H4 (cell line): ENCODE measurements at regions not wholly inside any gene's neighbourhood (a gene's known extent, or its start where the extent isn't known, plus 50 kb on each side); places are given as distances from the start of the nearest gene placed in this dataset.

Experiments
- DNase-seq: peaks from one replicate; pipeline ENCODE4 v3.0.0-alpha.2; 2015; ENCODE audit warnings: low spot score

GRCh38 chr7:47724335-47724982 is 142.5 kb upstream of the TNS3 start:
- DNase-seq: peak; percentile 86

- DNase-seq: no peak
Observed at GRCh38 chr7:47722126-47722525, 140.2 kb upstream of the TNS3 start.

- DNase-seq: no peak
Observed at GRCh38 chr7:47721670-47722069, 139.8 kb upstream of the TNS3 start.

GRCh38 chr7:47720907-47721244 is 139.0 kb upstream of the TNS3 start:
- no peak for DNase-seq

GRCh38 chr7:47720141-47720906 is 138.4 kb upstream of the TNS3 start:
- no peak for DNase-seq

- no peak for DNase-seq
Observed at GRCh38 chr7:47719675-47720074, 137.8 kb upstream of the TNS3 start.

GRCh38 chr7:47715631-47716068 is 133.7 kb upstream of the TNS3 start:
- no peak for DNase-seq

- DNase-seq: no peak
Observed at GRCh38 chr7:47714669-47715607, 133.0 kb upstream of the TNS3 start.

GRCh38 chr7:47713595-47713994 is 131.7 kb upstream of the TNS3 start:
- DNase-seq: no peak

GRCh38 chr7:47712416-47712815 is 130.5 kb upstream of the TNS3 start:
- no peak for DNase-seq

GRCh38 chr7:47711776-47712175 is 129.9 kb upstream of the TNS3 start:
- no peak for DNase-seq

GRCh38 chr7:47710201-47710935 is 128.5 kb upstream of the TNS3 start:
- no peak for DNase-seq

- DNase-seq: no peak
Observed at GRCh38 chr7:47709451-47709850, 127.5 kb upstream of the TNS3 start.

- DNase-seq: no peak
Observed at GRCh38 chr7:47709051-47709450, 127.1 kb upstream of the TNS3 start.

GRCh38 chr7:47707583-47707982 is 125.7 kb upstream of the TNS3 start:
- no peak for DNase-seq

GRCh38 chr7:47704936-47705335 is 123.0 kb upstream of the TNS3 start:
- DNase-seq: no peak

- DNase-seq: no peak
Observed at GRCh38 chr7:47702080-47702479, 120.2 kb upstream of the TNS3 start.

- DNase-seq: no peak
Observed at GRCh38 chr7:47698386-47698785, 116.5 kb upstream of the TNS3 start.

- DNase-seq: no peak
Observed at GRCh38 chr7:47697543-47697942, 115.6 kb upstream of the TNS3 start.

GRCh38 chr7:47696152-47696710 is 114.3 kb upstream of the TNS3 start:
- no peak for DNase-seq

GRCh38 chr7:47693216-47693615 is 111.3 kb upstream of the TNS3 start:
- no peak for DNase-seq
